Astrocyte (in vitro differentiated cells and primary cell): ENCODE measurements at regions not wholly inside any gene's neighbourhood (a gene's known extent, or its start where the extent isn't known, plus 50 kb on each side); places are given as distances from the start of the nearest gene placed in this dataset.

Experiments
- DNase-seq: peaks from one replicate; pipeline ENCODE4 v3.0.0-alpha.2; 2010; ENCODE audit warnings: low read depth
- FAIRE-seq: peaks from 2 replicates; lab custom pipeline; 2011; peaks lifted over from hg19 to GRCh38; lab: Jason Lieb, UNC
- H2AFZ ChIP-seq: 2 replicates; pipeline ENCODE4 v1.6.0; 2012; ENCODE audit warnings: low read depth, low read length, inconsistent platforms
- H3K27ac ChIP-seq: 2 replicates; pipeline ENCODE4 v1.5.1; 2011; ENCODE audit warnings: low read depth, low read length, inconsistent platforms
- H3K27me3 ChIP-seq: 2 replicates; pipeline ENCODE4 v1.6.0; 2011; ENCODE audit warnings: low read length, inconsistent platforms; ENCODE audit not compliant: insufficient read depth
- H3K36me3 ChIP-seq: 2 replicates; pipeline ENCODE4 v1.5.1; 2011; ENCODE audit warnings: low read length, inconsistent platforms; ENCODE audit not compliant: insufficient read depth
- H3K4me1 ChIP-seq: 2 replicates; pipeline ENCODE4 v1.5.1; 2011; ENCODE audit warnings: low read length, inconsistent platforms; ENCODE audit not compliant: insufficient read depth
- H3K4me2 ChIP-seq: 2 replicates; pipeline ENCODE4 v1.6.0; 2012; ENCODE audit warnings: low read length, inconsistent platforms
- H3K4me3 ChIP-seq: 2 replicates; pipeline ENCODE4 v1.5.1; 2011; ENCODE audit warnings: low read depth, mild to moderate bottlenecking, low read length, inconsistent platforms; ENCODE audit not compliant: insufficient read depth
- H3K79me2 ChIP-seq: 2 replicates; pipeline ENCODE4 v1.6.0; 2012; ENCODE audit warnings: mild to moderate bottlenecking, low read length, inconsistent platforms; ENCODE audit not compliant: insufficient read depth
- H3K9ac ChIP-seq: 2 replicates; pipeline ENCODE4 v1.6.0; 2012; ENCODE audit warnings: mild to moderate bottlenecking, low read length, inconsistent platforms
- H3K9me3 ChIP-seq: 2 replicates; pipeline ENCODE4 v1.5.1; 2012; ENCODE audit warnings: low read depth, mild to moderate bottlenecking, low read length, inconsistent platforms; ENCODE audit not compliant: insufficient read depth
- H4K20me1 ChIP-seq: 2 replicates; pipeline ENCODE4 v1.6.0; 2012; ENCODE audit warnings: low read length, inconsistent platforms; ENCODE audit not compliant: insufficient read depth
- H3K27ac Mint-ChIP-seq: one replicate; pipeline ENCODE4 v1.8.0; 2021; ENCODE audit warnings: mild to moderate bottlenecking, mixed read lengths; ENCODE audit not compliant: unreplicated experiment
- H3K27me3 Mint-ChIP-seq: one replicate; pipeline ENCODE4 v1.8.0; 2021; ENCODE audit warnings: low read depth, mixed read lengths; ENCODE audit not compliant: unreplicated experiment
- H3K36me3 Mint-ChIP-seq: one replicate; pipeline ENCODE4 v1.8.0; 2021; ENCODE audit warnings: low read depth, mixed read lengths; ENCODE audit not compliant: unreplicated experiment
- H3K4me1 Mint-ChIP-seq: one replicate; pipeline ENCODE4 v1.8.0; 2021; ENCODE audit warnings: low read depth, mixed read lengths; ENCODE audit not compliant: unreplicated experiment
- H3K4me3 Mint-ChIP-seq: one replicate; pipeline ENCODE4 v1.8.0; 2021; ENCODE audit warnings: mild to moderate bottlenecking, moderate library complexity, mixed read lengths; ENCODE audit not compliant: unreplicated experiment
- H3K9me3 Mint-ChIP-seq: one replicate; pipeline ENCODE4 v1.8.0; 2021; ENCODE audit warnings: mild to moderate bottlenecking, mixed read lengths; ENCODE audit not compliant: unreplicated experiment
- CTCF ChIP-seq: IDR thresholded peaks from 2 replicates; pipeline ENCODE4 v1.5.1; 2011; ENCODE audit warnings: low read depth, mild to moderate bottlenecking, inconsistent platforms, low read length, moderate library complexity; ENCODE audit not compliant: insufficient read depth
- EZH2 ChIP-seq: IDR thresholded peaks from 2 replicates; pipeline ENCODE4 v1.6.1; 2012; ENCODE audit warnings: mild to moderate bottlenecking, low read length, inconsistent platforms; ENCODE audit not compliant: insufficient read depth

- no peaks in the 10 kb centered on the region for H3K36me3 ChIP-seq
Measured at GRCh38 chr9:85292261-85292660, 449.5 kb downstream of the AGTPBP1 start.

DNA sequence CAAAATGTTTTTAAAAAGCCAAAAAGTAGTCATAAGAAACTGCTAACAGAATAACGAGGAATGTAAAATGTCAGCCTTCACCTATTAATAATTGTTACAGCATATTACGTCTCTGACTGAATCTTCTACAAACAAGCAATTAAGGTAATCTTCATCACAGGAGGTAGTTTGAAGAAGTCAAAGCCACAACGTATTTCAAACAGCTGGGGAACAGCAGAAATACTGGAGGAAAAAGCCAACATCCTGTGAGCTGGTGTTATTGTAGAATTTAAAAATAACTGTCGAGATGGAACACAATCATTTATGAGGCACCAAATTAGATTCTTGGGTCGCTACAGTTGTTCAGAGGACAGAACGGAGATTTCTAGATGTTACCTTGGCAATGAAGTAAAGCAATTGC is 450.5 kb downstream of the AGTPBP1 start:
- Histone ChIP-seq H3K4me3 (no peak overlapping the region), H2AFZ (no peak overlapping the region), H3K9me3 (no peaks in the 10 kb centered on the region), H4K20me1 (no peaks in the 10 kb centered on the region), H3K27me3 (no peaks in the 10 kb centered on the region), H3K9ac (no peak overlapping the region), H3K79me2 (no peaks in the 10 kb centered on the region), H3K27ac (no peak overlapping the region), H3K4me1 (no peaks in the 10 kb centered on the region), H3K4me2 (no peak overlapping the region), H3K36me3 (no peaks in the 10 kb centered on the region)
- Mint-ChIP-seq H3K4me1 (peaks cover under 1% of the 10 kb centered on the region), H3K4me3 (no peak overlapping the region), H3K36me3 (peaks cover 2% of the 10 kb centered on the region), H3K9me3 (peaks cover 3% of the 10 kb centered on the region), H3K27ac (no peak overlapping the region), H3K27me3 (peaks cover 6% of the 10 kb centered on the region)
- FAIRE-seq = no peak
- no peak for DNase-seq
- TF ChIP-seq CTCF = no peak
- TF ChIP-seq EZH2 = no peak

More at GRCh38 chr9:85292261-85292660, 449.5 kb downstream of the AGTPBP1 start:
- Histone ChIP-seq H3K4me1 (no peaks in the 10 kb centered on the region), H3K9ac (no peak overlapping the region), H3K79me2 (no peaks in the 10 kb centered on the region), H3K4me3 (no peak overlapping the region), H3K9me3 (no peaks in the 10 kb centered on the region), H3K4me2 (no peak overlapping the region), H3K27ac (no peak overlapping the region), H2AFZ (no peak overlapping the region), H4K20me1 (no peaks in the 10 kb centered on the region), H3K27me3 (no peaks in the 10 kb centered on the region)
- no peak for TF ChIP-seq CTCF
- TF ChIP-seq EZH2 = no peak
- H3K4me3 Mint-ChIP-seq = no peak overlapping the region
- FAIRE-seq (no peak), DNase-seq (no peak)
- H3K4me1 Mint-ChIP-seq = no peaks in the 10 kb centered on the region
- peaks cover 3% of the 10 kb centered on the region for H3K9me3 Mint-ChIP-seq
- no peak overlapping the region for H3K27ac Mint-ChIP-seq
- H3K36me3 Mint-ChIP-seq = peaks cover 2% of the 10 kb centered on the region
- H3K27me3 Mint-ChIP-seq = peaks cover 6% of the 10 kb centered on the region

DNA sequence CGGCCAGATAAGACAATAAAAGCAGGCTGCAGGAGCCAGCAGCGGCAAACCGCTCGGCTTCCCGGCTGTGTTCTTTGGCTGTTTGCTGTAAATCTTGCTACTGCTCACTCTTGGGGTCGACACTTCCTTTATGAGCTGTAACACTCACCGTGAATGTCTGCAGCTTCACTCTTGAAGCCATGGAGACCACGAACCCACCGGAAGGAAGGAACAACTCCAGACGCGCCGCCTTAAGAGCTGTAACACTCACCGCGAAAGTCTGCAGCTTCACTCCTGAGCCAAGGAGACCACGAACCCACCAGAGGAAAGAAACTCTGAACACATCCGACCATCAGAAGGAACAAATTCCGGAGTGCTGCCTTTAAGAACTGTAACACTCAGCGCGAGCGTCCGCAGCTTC is 451.7 kb downstream of the AGTPBP1 start:
- Histone ChIP-seq H3K36me3 (no peaks in the 10 kb centered on the region), H4K20me1 (no peaks in the 10 kb centered on the region), H3K4me3 (no peak overlapping the region), H3K4me2 (no peak overlapping the region), H3K9me3 (no peaks in the 10 kb centered on the region), H3K9ac (no peak overlapping the region), H3K27ac (no peak overlapping the region), H3K4me1 (no peaks in the 10 kb centered on the region), H3K27me3 (no peaks in the 10 kb centered on the region), H2AFZ (no peak overlapping the region), H3K79me2 (no peaks in the 10 kb centered on the region)
- Mint-ChIP-seq H3K9me3 (peaks cover 3% of the 10 kb centered on the region), H3K27me3 (peaks cover 6% of the 10 kb centered on the region), H3K4me3 (no peak overlapping the region), H3K27ac (no peak overlapping the region), H3K4me1 (peaks cover 9% of the 10 kb centered on the region), H3K36me3 (peaks cover 2% of the 10 kb centered on the region)
- DNase-seq (no peak), FAIRE-seq (no peak)
- TF ChIP-seq CTCF (no peak), EZH2 (no peak)
